ENCODE measurements at regions not wholly inside any gene's neighbourhood (a gene's known extent, or its start where the extent isn't known, plus 50 kb on each side); places are given as distances from the start of the nearest gene placed in this dataset.
A peak's percentile ranks its signal among the peaks of the same experiment; 100 is the strongest.

GRCh38 chr6:113461153-113461932 lies 395.8 kb upstream of the MARCKS start:
- Histone ChIP-seq H3K36me3 (no peaks in the 10 kb centered on the region), H3K27me3 (no peaks in the 10 kb centered on the region), H3K4me3 (no peak overlapping the region), H3K4me1 (peaks cover 0 to 48% (median 15%) of the 10 kb centered on the region in 10 experiments; a peak in 12 of 20 replicates), H3K27ac (no peak overlapping the region), H3K9ac (no peak overlapping the region), H3K4me2 (no peak overlapping the region), H3K9me3 (replicated peaks in 1 of 11) (no peaks in the 10 kb centered on the region), H4K20me1 (no peaks in the 10 kb centered on the region)
- no peak for TF ChIP-seq Cebpa-rat (IDR thresholded peaks at IDR 0.05)

- H3K4me3 ChIP-seq, result no peak overlapping the region
- no peaks in the 10 kb centered on the region for H4K20me1 ChIP-seq
- peaks cover 0 to 42% (median 15%) of the 10 kb centered on the region in 10 experiments; a peak in 12 of 20 replicates for H3K4me1 ChIP-seq
- H3K36me3 ChIP-seq, result no peaks in the 10 kb centered on the region
- no peaks in the 10 kb centered on the region; a peak in 1 of 22 replicates for H3K9me3 ChIP-seq (replicated peaks in 1 of 11)
- no peak for TF ChIP-seq Cebpa-rat (IDR thresholded peaks at IDR 0.05)
- H3K4me2 ChIP-seq, result peak overlapping the region in 7 of 11 experiments; percentile 20 to 79 (median 66); a peak in 13 of 22 replicates
- no peaks in the 10 kb centered on the region for H3K27me3 ChIP-seq
- H3K9ac ChIP-seq, result peak overlapping the region in 1 of 11 experiments; percentile 3; a peak in 2 of 22 replicates
- H3K27ac ChIP-seq, result peak overlapping the region in 8 of 11 experiments; percentile 34 to 74 (median 58); a peak in 14 of 22 replicates
These were observed 392.6 kb upstream of the MARCKS start for GRCh38 chr6:113464536-113464935.

- TF ChIP-seq Cebpa-rat (IDR thresholded peaks at IDR 0.05), result no peak
- H3K4me3 ChIP-seq, result no peak overlapping the region
- H3K27me3 ChIP-seq, result no peaks in the 10 kb centered on the region
- H3K4me2 ChIP-seq, result peak overlapping the region in 7 of 11 experiments; percentile 20 to 79 (median 66); a peak in 13 of 22 replicates
- no peaks in the 10 kb centered on the region; a peak in 1 of 22 replicates for H3K9me3 ChIP-seq (replicated peaks in 1 of 11)
- peaks cover 0 to 42% (median 15%) of the 10 kb centered on the region in 10 experiments; a peak in 12 of 20 replicates for H3K4me1 ChIP-seq
- peak overlapping the region in 1 of 11 experiments; percentile 3; a peak in 1 of 22 replicates for H3K9ac ChIP-seq
- peak overlapping the region in 8 of 11 experiments; percentile 34 to 74 (median 58); a peak in 13 of 22 replicates for H3K27ac ChIP-seq
- no peaks in the 10 kb centered on the region for H4K20me1 ChIP-seq
- no peaks in the 10 kb centered on the region for H3K36me3 ChIP-seq
These were observed 392.2 kb upstream of the MARCKS start for GRCh38 chr6:113464960-113465359.

- Histone ChIP-seq H3K36me3 (no peaks in the 10 kb centered on the region), H3K9ac (no peak overlapping the region), H3K4me1 (peaks cover 0 to 42% (median 15%) of the 10 kb centered on the region in 10 experiments; a peak in 12 of 20 replicates), H3K4me3 (no peak overlapping the region), H3K9me3 (replicated peaks in 1 of 11) (no peaks in the 10 kb centered on the region; a peak in 1 of 22 replicates), H3K4me2 (peak overlapping the region in 4 of 11 experiments; percentile 53 to 79 (median 67); a peak in 4 of 22 replicates), H3K27me3 (no peaks in the 10 kb centered on the region), H4K20me1 (no peaks in the 10 kb centered on the region), H3K27ac (peak overlapping the region in 2 of 11 experiments; percentile 41 to 72; a peak in 2 of 22 replicates)
- no peak for TF ChIP-seq Cebpa-rat (IDR thresholded peaks at IDR 0.05)
These were observed 390.6 kb upstream of the MARCKS start for GRCh38 chr6:113466526-113466925.

GRCh38 chr6:113475392-113475791 lies 381.8 kb upstream of the MARCKS start:
- no peak for TF ChIP-seq Cebpa-rat (IDR thresholded peaks at IDR 0.05)
- Histone ChIP-seq H3K4me1 (peaks cover 0 to 7% (median 0%) of the 10 kb centered on the region in 10 experiments; a peak in 3 of 20 replicates), H3K4me3 (no peak overlapping the region), H3K27me3 (no peaks in the 10 kb centered on the region), H3K36me3 (no peaks in the 10 kb centered on the region), H3K4me2 (no peak overlapping the region), H3K9me3 (replicated peaks in 1 of 11) (no peaks in the 10 kb centered on the region), H3K27ac (no peak overlapping the region), H3K9ac (no peak overlapping the region), H4K20me1 (no peaks in the 10 kb centered on the region)

GRCh38 chr6:113476937-113477839 lies 380.0 kb upstream of the MARCKS start:
- Histone ChIP-seq H3K4me3 (no peak overlapping the region), H3K4me1 (peaks cover 0 to 18% (median 0%) of the 10 kb centered on the region in 10 experiments; a peak in 5 of 20 replicates), H3K9me3 (replicated peaks in 1 of 11) (no peaks in the 10 kb centered on the region), H3K27ac (no peak overlapping the region), H3K27me3 (no peaks in the 10 kb centered on the region), H3K36me3 (no peaks in the 10 kb centered on the region), H4K20me1 (no peaks in the 10 kb centered on the region), H3K9ac (no peak overlapping the region), H3K4me2 (no peak overlapping the region)
- TF ChIP-seq Cebpa-rat (IDR thresholded peaks at IDR 0.05), result no peak

- no peaks in the 10 kb centered on the region for H4K20me1 ChIP-seq
- H3K4me2 ChIP-seq, result no peak overlapping the region
- no peak overlapping the region for H3K27ac ChIP-seq
- no peak for TF ChIP-seq Cebpa-rat (IDR thresholded peaks at IDR 0.05)
- peaks cover 0 to 18% (median 0%) of the 10 kb centered on the region in 10 experiments; a peak in 5 of 20 replicates for H3K4me1 ChIP-seq
- no peaks in the 10 kb centered on the region for H3K36me3 ChIP-seq
- no peak overlapping the region for H3K9ac ChIP-seq
- no peaks in the 10 kb centered on the region for H3K9me3 ChIP-seq (replicated peaks in 1 of 11)
- H3K27me3 ChIP-seq, result no peaks in the 10 kb centered on the region
- H3K4me3 ChIP-seq, result no peak overlapping the region
These were observed 376.5 kb upstream of the MARCKS start for GRCh38 chr6:113480616-113481015.

- peaks cover 0 to 18% (median 0%) of the 10 kb centered on the region in 10 experiments; a peak in 5 of 20 replicates for H3K4me1 ChIP-seq
- no peak overlapping the region for H3K27ac ChIP-seq
- H3K4me3 ChIP-seq, result no peak overlapping the region
- TF ChIP-seq Cebpa-rat (IDR thresholded peaks at IDR 0.05), result no peak
- H3K36me3 ChIP-seq, result no peaks in the 10 kb centered on the region
- H3K9me3 ChIP-seq (replicated peaks in 1 of 11), result no peaks in the 10 kb centered on the region
- H3K27me3 ChIP-seq, result no peaks in the 10 kb centered on the region
- H4K20me1 ChIP-seq, result no peaks in the 10 kb centered on the region
- peak overlapping the region in 2 of 11 experiments; percentile 26 to 28; a peak in 2 of 22 replicates for H3K4me2 ChIP-seq
- no peak overlapping the region for H3K9ac ChIP-seq
These were observed 375.7 kb upstream of the MARCKS start for GRCh38 chr6:113481458-113481857.

GRCh38 chr6:113481910-113482309 lies 375.2 kb upstream of the MARCKS start:
- Histone ChIP-seq H3K9me3 (replicated peaks in 1 of 11) (no peaks in the 10 kb centered on the region), H3K27ac (no peak overlapping the region), H3K36me3 (no peaks in the 10 kb centered on the region), H3K4me3 (no peak overlapping the region), H4K20me1 (no peaks in the 10 kb centered on the region), H3K9ac (no peak overlapping the region), H3K4me1 (peaks cover 0 to 18% (median 0%) of the 10 kb centered on the region in 10 experiments; a peak in 5 of 20 replicates), H3K4me2 (peak overlapping the region in 1 of 11 experiments; percentile 28; a peak in 1 of 22 replicates), H3K27me3 (no peaks in the 10 kb centered on the region)
- TF ChIP-seq Cebpa-rat (IDR thresholded peaks at IDR 0.05), result no peak

All from BLaER1 treated with 17β-estradiol and CSF1 and Interleukin-3, amounts not matched to agents 10 nM and 100 nM (cell line).